ENCODE measurements at regions not wholly inside any gene's neighbourhood (a gene's known extent, or its start where the extent isn't known, plus 50 kb on each side); places are given as distances from the start of the nearest gene placed in this dataset.

DNA sequence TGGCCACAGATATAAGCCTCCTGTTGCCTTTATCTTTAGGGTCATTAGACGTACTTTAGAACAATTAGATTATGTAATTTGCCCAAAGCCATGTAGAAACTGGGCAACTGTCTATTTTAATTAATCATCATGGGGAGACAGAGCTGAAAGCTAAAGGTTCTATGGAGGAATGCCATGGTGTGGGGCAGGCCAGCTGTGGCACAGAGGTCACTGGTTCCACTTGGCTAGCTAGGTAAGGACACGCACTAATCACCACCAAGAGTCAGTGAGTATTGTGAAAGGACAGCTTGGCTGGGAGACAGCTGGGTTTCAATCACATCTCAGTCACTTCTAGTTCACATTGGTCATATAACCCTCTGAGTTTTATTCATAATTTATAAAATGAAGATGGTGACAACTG, 81.7 kb downstream of the HMHB1 start:
- no peaks in the 10 kb centered on the region for H3K36me3 ChIP-seq
- no peak overlapping the region for H3K4me3 ChIP-seq (ENCODE audit: low read depth, low read length)
- no peaks in the 10 kb centered on the region for H3K27me3 ChIP-seq
- peak; percentile 54 for DNase-seq
- no peak for TF ChIP-seq CTCF (IDR thresholded peaks at IDR 0.05; ENCODE audit: low read depth, low read length)
- peaks cover 18% of the 10 kb centered on the region for H3K4me1 ChIP-seq
- H3K9me3 ChIP-seq: no peaks in the 10 kb centered on the region

DNA sequence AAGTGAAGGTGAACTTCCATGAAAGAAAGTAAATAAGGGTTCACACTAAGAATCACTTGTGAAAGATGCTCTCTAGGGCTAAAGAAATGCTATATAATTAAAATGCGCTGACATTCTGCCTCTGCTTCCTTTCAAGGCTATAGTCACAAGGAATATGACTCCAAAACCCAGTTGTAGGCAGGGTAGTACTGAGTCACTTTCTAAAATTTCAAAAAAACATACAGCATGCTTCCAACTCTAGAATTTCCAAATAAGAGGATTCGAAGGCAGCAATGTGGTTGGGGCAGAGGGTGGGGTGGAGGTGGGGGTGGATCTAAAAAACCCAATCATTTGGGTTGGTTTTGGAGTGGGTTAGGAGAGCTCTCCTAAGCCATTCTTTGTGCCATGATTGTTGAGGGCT, 84.6 kb downstream of the HMHB1 start:
- DNase-seq: no peak
- Histone ChIP-seq H3K27me3 (no peaks in the 10 kb centered on the region), H3K4me1 (peaks cover 15% of the 10 kb centered on the region), H3K4me3 (ENCODE audit: low read depth, low read length) (no peak overlapping the region), H3K9me3 (no peaks in the 10 kb centered on the region), H3K36me3 (no peaks in the 10 kb centered on the region)
- no peak for TF ChIP-seq CTCF (IDR thresholded peaks at IDR 0.05; ENCODE audit: low read depth, low read length)

DNA sequence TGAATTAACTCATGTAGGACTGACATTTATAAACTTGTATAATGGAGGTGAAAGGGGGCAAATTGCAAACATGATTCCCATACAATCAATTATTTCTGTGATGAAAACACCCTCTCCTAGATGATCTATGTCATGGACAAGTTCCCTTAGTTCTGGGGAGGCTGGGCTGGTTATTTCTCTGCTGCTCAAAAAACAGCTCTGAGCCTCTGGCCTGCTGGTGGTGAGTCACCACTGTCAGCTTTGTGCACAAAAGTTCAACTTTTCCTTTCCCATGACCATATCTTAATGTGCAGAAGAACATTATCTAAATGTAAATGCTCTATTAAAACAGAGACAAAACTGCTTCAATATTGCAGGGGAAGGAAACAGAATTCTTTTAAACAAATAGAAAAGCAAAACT, 85.0 kb downstream of the HMHB1 start:
- H3K27me3 ChIP-seq: no peaks in the 10 kb centered on the region
- no peaks in the 10 kb centered on the region for H3K9me3 ChIP-seq
- no peak for TF ChIP-seq CTCF (IDR thresholded peaks at IDR 0.05; ENCODE audit: low read depth, low read length)
- no peak overlapping the region for H3K4me3 ChIP-seq (ENCODE audit: low read depth, low read length)
- peak; percentile 31 for DNase-seq
- H3K4me1 ChIP-seq: peaks cover 15% of the 10 kb centered on the region
- no peaks in the 10 kb centered on the region for H3K36me3 ChIP-seq

- no peak for TF ChIP-seq CTCF (IDR thresholded peaks at IDR 0.05; ENCODE audit: low read depth, low read length)
- no peaks in the 10 kb centered on the region for H3K9me3 ChIP-seq
- no peak for DNase-seq
- no peak overlapping the region for H3K4me3 ChIP-seq (ENCODE audit: low read depth, low read length)
- no peaks in the 10 kb centered on the region for H3K27me3 ChIP-seq
- H3K36me3 ChIP-seq: no peaks in the 10 kb centered on the region
- peaks cover 10% of the 10 kb centered on the region for H3K4me1 ChIP-seq
Observed at GRCh38 chr5:143898381-143898780, 86.4 kb downstream of the HMHB1 start.

- Histone ChIP-seq H3K4me1 (peaks cover 10% of the 10 kb centered on the region), H3K9me3 (no peaks in the 10 kb centered on the region), H3K4me3 (ENCODE audit: low read depth, low read length) (no peak overlapping the region), H3K36me3 (no peaks in the 10 kb centered on the region), H3K27me3 (no peaks in the 10 kb centered on the region)
- DNase-seq: no peak
- no peak for TF ChIP-seq CTCF (IDR thresholded peaks at IDR 0.05; ENCODE audit: low read depth, low read length)
Observed at GRCh38 chr5:143898916-143899591, 87.1 kb downstream of the HMHB1 start.

DNA sequence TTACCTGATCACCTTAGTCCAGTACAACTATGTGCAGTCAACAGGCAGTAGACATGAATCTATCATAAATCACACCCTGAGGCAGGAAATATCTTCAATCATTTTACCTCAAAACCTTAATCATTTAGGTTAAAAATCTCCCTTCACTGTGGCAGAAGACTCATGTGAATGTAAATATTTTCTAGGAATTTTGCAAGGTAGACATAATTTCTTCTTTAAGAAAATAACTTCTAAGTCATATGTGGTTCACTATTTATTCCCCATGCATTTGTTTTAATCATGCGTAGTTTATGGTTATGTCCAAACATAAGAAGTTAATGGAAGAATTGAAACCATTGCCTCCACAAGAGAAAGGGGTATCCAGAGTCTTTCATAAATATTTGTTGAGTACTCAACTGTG, 97.0 kb downstream of the HMHB1 start:
- no peaks in the 10 kb centered on the region for H3K4me1 ChIP-seq
- no peak for TF ChIP-seq CTCF (IDR thresholded peaks at IDR 0.05; ENCODE audit: low read depth, low read length)
- no peak overlapping the region for H3K4me3 ChIP-seq (ENCODE audit: low read depth, low read length)
- 0 out of 2 replicates have a peak, but pooled peaks cover 3% of the 10 kb centered on the region for H3K27me3 ChIP-seq
- no peaks in the 10 kb centered on the region for H3K9me3 ChIP-seq
- H3K36me3 ChIP-seq: no peaks in the 10 kb centered on the region
- DNase-seq: no peak

All from BE2C (cell line).